ENCODE measurements at regions not wholly inside any gene's neighbourhood (a gene's known extent, or its start where the extent isn't known, plus 50 kb on each side); places are given as distances from the start of the nearest gene placed in this dataset.

GRCh38 chr5:20254748-20255147 is 266.7 kb upstream of the CDH18 start:
- ChIA-PET POLR2A (no interaction called here), CTCF (no interaction called here)
- intact Hi-C loops (cut with micrococcal nuclease): no loop called here
- Mint-ChIP-seq H3K4me1 (ENCODE audit: low read depth) (no peaks in the 10 kb centered on the region), H3K4me3 (no peak overlapping the region), H3K27ac (no peak overlapping the region), H3K27me3 (no peaks in the 10 kb centered on the region), H3K9me3 (peaks cover 23% of the 10 kb centered on the region), H3K36me3 (no peaks in the 10 kb centered on the region)
- DNase-seq: no peak

DNA sequence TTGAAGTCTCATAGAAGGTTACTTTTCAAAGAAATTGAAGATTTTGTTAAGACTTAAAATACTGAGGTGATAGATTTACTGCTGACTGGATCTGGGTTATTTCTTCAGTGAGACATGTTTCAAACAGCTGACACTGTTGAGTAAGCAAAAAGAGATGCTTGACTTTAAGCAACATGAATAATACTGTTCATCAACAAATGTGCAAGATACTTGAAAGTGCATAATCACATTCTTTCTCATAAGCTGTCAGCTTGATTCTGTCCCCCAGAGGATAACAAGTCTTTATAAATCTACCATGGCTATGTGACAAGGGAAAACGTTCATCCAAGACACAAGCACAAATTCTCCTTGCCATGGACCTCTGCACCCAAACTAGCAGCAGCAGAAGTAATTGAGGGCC is 260.1 kb upstream of the CDH18 start:
- ChIA-PET POLR2A (no interaction called here), CTCF (no interaction called here)
- DNase-seq: no peak
- no peaks in the 10 kb centered on the region for H3K36me3 Mint-ChIP-seq
- no peaks in the 10 kb centered on the region for H3K4me1 Mint-ChIP-seq (ENCODE audit: low read depth)
- no peaks in the 10 kb centered on the region for H3K27me3 Mint-ChIP-seq
- H3K9me3 Mint-ChIP-seq: peaks cover 20% of the 10 kb centered on the region
- H3K27ac Mint-ChIP-seq: no peak overlapping the region
- intact Hi-C loops (cut with micrococcal nuclease): no loop called here
- no peak overlapping the region for H3K4me3 Mint-ChIP-seq

DNA sequence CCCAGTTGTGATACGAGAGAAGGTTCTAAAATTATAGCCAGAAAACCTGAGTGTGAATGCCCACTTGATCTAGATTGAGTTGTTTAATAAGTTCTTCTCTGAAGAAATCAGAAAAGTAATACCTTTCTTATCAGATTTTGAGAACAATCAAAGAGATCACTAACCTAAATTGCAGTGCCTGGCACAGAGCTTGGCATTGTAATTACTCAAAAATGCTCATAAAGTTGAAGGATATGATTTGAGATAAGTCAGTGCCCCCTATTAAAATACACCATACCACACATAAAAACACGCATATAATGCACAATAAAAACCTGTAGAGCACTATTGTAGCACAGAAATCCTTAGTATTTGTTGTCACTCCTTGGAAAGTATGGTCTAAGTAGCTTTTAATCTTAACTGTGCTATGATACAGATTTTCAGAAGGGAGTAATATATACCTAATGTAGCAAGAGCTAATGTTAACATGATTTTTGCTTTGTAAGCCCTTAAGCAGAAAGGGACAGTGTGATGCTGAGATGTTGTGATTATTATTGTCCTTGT is 257.5 kb upstream of the CDH18 start:
- CTCF ChIA-PET: no interaction called here
- Mint-ChIP-seq H3K4me3 (no peak overlapping the region), H3K36me3 (no peaks in the 10 kb centered on the region), H3K9me3 (peaks cover 15% of the 10 kb centered on the region), H3K27ac (no peak overlapping the region), H3K27me3 (no peaks in the 10 kb centered on the region), H3K4me1 (ENCODE audit: low read depth) (no peaks in the 10 kb centered on the region)
- intact Hi-C loops (cut with micrococcal nuclease): no loop called here
- POLR2A ChIA-PET: no interaction called here
- no peak for DNase-seq

- ChIA-PET CTCF (no interaction called here), POLR2A (no interaction called here)
- intact Hi-C loops (cut with micrococcal nuclease): no loop called here
- no peak overlapping the region for H3K4me3 Mint-ChIP-seq
- H3K4me1 Mint-ChIP-seq (ENCODE audit: low read depth): no peaks in the 10 kb centered on the region
- DNase-seq: no peak
- no peaks in the 10 kb centered on the region for H3K27me3 Mint-ChIP-seq
- no peaks in the 10 kb centered on the region for H3K36me3 Mint-ChIP-seq
- H3K9me3 Mint-ChIP-seq: peaks cover 7% of the 10 kb centered on the region
- H3K27ac Mint-ChIP-seq: no peak overlapping the region
These were observed 253.4 kb upstream of the CDH18 start for GRCh38 chr5:20241351-20241750.

DNA sequence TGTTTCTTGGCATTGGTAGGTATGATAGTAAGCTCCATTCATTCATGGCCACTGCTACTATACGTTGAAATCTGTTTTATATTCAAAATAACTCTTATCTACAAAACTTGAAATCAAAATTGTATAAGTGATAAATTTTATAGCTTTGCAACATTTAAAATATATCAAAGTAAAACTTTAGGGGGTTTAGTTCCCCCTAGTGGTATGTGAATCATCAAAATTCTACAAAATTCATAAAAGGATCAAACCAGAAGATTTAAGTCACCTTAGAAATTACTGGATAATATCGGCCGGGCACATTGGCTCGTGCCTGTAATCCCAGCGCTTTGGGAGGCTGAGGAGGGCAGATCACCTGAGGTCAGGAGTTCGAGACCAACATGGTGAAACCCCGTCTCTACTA is 243.0 kb upstream of the CDH18 start:
- Mint-ChIP-seq H3K27me3 (no peaks in the 10 kb centered on the region), H3K4me3 (no peak overlapping the region), H3K27ac (no peak overlapping the region), H3K9me3 (peaks cover 20% of the 10 kb centered on the region), H3K4me1 (ENCODE audit: low read depth) (no peaks in the 10 kb centered on the region), H3K36me3 (no peaks in the 10 kb centered on the region)
- DNase-seq: no peak
- intact Hi-C loops (cut with micrococcal nuclease): no loop called here
- POLR2A ChIA-PET: no interaction called here
- CTCF ChIA-PET: no interaction called here

- no peak for DNase-seq
- Mint-ChIP-seq H3K27ac (no peak overlapping the region), H3K4me1 (ENCODE audit: low read depth) (no peaks in the 10 kb centered on the region), H3K27me3 (no peaks in the 10 kb centered on the region), H3K4me3 (no peak overlapping the region), H3K9me3 (peaks cover 21% of the 10 kb centered on the region), H3K36me3 (no peaks in the 10 kb centered on the region)
- intact Hi-C loops (cut with micrococcal nuclease): no loop called here
- ChIA-PET CTCF (no interaction called here), POLR2A (no interaction called here)
These were observed 242.0 kb upstream of the CDH18 start for GRCh38 chr5:20230010-20230409.

- POLR2A ChIA-PET: no interaction called here
- CTCF ChIA-PET: no interaction called here
These were observed 241.5 kb upstream of the CDH18 start for GRCh38 chr5:20229303-20230005.

DNA sequence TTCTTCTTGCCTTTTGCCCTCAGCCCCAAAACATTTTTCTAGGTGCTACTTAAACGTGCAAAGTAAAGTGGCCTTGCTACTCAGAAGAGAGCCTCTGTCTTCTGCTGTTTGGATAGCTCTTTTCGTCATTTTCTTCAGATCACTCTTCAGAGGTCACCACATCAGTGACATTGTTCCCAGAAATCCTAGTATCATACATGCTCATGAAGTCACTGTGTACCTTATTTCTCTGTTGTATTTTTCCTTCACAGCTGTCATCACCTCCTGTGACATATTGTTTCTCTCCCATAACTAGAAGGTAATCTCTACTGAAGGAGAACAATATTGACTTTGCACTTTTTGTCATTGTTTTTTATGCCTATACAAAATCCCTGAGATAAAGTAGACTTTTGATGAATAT is 237.0 kb upstream of the CDH18 start:
- POLR2A ChIA-PET: no interaction called here
- no peak for DNase-seq

More at GRCh38 chr5:20229303-20230005, 241.5 kb upstream of the CDH18 start:
- DNase-seq: no peak
- H3K36me3 Mint-ChIP-seq: no peaks in the 10 kb centered on the region
- no peaks in the 10 kb centered on the region for H3K4me1 Mint-ChIP-seq (ENCODE audit: low read depth)
- H3K27ac Mint-ChIP-seq: no peak overlapping the region
- intact Hi-C loops (cut with micrococcal nuclease): no loop called here
- H3K9me3 Mint-ChIP-seq: peaks cover 24% of the 10 kb centered on the region
- H3K4me3 Mint-ChIP-seq: no peak overlapping the region
- H3K27me3 Mint-ChIP-seq: no peaks in the 10 kb centered on the region

DNA sequence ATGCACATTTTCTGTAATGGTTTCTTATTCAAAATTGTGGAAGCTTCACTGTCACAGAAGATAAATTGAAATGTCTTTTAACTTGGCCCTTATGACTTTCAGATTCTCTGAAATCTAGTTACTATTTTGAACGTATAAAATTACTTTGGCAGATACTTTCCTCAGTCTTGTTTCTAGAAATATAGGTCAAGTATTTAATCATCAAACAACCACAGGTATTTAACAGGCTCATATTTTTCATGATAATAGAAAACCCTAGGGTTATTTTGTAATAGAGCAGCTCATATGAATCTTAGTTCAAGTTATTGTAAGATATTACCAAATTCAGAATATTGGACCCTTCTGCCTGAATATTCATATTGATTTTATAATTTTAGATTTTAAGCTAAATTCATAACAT is 236.0 kb upstream of the CDH18 start:
- Mint-ChIP-seq H3K36me3 (no peaks in the 10 kb centered on the region), H3K4me1 (ENCODE audit: low read depth) (no peaks in the 10 kb centered on the region), H3K4me3 (no peak overlapping the region), H3K9me3 (peaks cover 38% of the 10 kb centered on the region), H3K27ac (no peak overlapping the region), H3K27me3 (no peaks in the 10 kb centered on the region)
- DNase-seq: no peak
- intact Hi-C loops (cut with micrococcal nuclease): no loop called here
- ChIA-PET CTCF (no interaction called here), POLR2A (no interaction called here)

More for the DNA sequence above, 237.0 kb upstream of the CDH18 start:
- H3K27ac Mint-ChIP-seq: no peak overlapping the region
- intact Hi-C loops (cut with micrococcal nuclease): no loop called here
- no peaks in the 10 kb centered on the region for H3K4me1 Mint-ChIP-seq (ENCODE audit: low read depth)
- H3K36me3 Mint-ChIP-seq: no peaks in the 10 kb centered on the region
- CTCF ChIA-PET: no interaction called here
- no peak overlapping the region for H3K4me3 Mint-ChIP-seq
- H3K9me3 Mint-ChIP-seq: peaks cover 38% of the 10 kb centered on the region
- no peaks in the 10 kb centered on the region for H3K27me3 Mint-ChIP-seq

DNA sequence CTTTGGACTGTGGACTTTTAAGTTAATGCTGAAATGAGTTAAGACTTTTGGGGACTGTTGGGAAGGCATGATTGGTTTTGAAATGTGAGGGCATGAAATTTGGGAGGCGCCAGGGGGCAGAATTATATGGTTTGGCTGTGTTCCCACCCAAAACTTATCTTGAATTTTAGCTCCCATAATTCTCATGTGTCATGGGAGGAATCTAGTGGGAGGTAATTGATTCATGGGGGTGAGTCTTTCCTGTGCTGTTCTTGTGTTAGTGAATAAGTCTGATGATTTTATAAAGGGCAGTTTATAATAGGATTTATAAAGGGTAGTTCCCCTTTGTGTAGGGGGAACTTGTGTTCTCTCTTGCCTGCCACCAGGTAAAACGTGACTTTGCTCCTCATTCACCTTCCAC is 235.5 kb upstream of the CDH18 start:
- ChIA-PET CTCF (no interaction called here), POLR2A (no interaction called here)
- intact Hi-C loops (cut with micrococcal nuclease): no loop called here

GRCh38 chr5:20215257-20215656 is 227.3 kb upstream of the CDH18 start:
- intact Hi-C loops (cut with micrococcal nuclease): no loop called here
- Mint-ChIP-seq H3K9me3 (peaks cover 21% of the 10 kb centered on the region), H3K36me3 (no peaks in the 10 kb centered on the region), H3K27me3 (no peaks in the 10 kb centered on the region), H3K4me3 (no peak overlapping the region), H3K4me1 (ENCODE audit: low read depth) (no peaks in the 10 kb centered on the region), H3K27ac (no peak overlapping the region)
- POLR2A ChIA-PET: no interaction called here
- no peak for DNase-seq
- CTCF ChIA-PET: no interaction called here

More for the DNA sequence above, 235.5 kb upstream of the CDH18 start:
- no peaks in the 10 kb centered on the region for H3K36me3 Mint-ChIP-seq
- no peak overlapping the region for H3K4me3 Mint-ChIP-seq
- no peaks in the 10 kb centered on the region for H3K4me1 Mint-ChIP-seq (ENCODE audit: low read depth)
- no peaks in the 10 kb centered on the region for H3K27me3 Mint-ChIP-seq
- DNase-seq: no peak
- no peak overlapping the region for H3K27ac Mint-ChIP-seq
- H3K9me3 Mint-ChIP-seq: peaks cover 41% of the 10 kb centered on the region

DNA sequence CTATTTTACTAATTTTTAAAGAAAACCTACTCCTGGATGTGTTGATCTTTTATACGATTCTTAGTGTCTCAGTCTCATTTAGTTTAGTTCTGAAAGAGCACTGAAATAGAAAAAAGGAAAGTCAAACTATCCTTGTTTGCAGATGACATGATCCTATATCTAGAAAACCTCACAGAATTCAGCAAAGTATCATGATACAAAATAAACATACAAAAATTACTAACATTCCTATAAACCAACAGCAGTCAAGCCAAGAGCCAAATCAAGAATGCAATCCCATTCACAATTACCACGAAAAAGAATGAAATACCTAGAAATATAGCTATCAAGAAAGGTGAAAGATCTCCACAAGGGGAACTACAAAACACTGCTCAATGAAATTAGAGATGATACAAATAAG is 225.8 kb upstream of the CDH18 start:
- CTCF ChIA-PET: no interaction called here
- intact Hi-C loops (cut with micrococcal nuclease): no loop called here

DNA sequence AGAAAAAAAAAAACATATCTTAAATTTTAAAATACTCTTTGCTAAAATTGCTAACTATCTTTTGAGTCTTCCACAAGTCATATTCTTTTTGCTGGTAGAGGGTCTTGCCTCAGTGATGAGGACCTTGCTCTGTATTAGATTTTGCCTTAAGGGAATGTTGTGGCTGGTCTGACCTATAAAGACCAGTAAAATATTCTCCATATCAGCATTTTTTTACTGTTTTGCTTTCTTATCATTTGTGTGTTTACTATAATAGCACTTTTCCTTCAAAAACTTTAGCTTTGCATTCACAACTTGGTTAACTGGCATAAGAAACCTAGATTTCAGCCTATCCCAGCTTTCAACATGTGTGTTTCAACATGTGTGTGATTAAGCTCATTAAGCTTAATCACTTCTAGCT is 224.7 kb upstream of the CDH18 start:
- H3K27ac Mint-ChIP-seq: no peak overlapping the region
- intact Hi-C loops (cut with micrococcal nuclease): no loop called here
- CTCF ChIA-PET: no interaction called here

More for the DNA sequence above, 225.8 kb upstream of the CDH18 start:
- H3K4me1 Mint-ChIP-seq (ENCODE audit: low read depth): no peaks in the 10 kb centered on the region
- no peak overlapping the region for H3K27ac Mint-ChIP-seq
- DNase-seq: no peak
- POLR2A ChIA-PET: no interaction called here
- H3K4me3 Mint-ChIP-seq: no peak overlapping the region
- H3K27me3 Mint-ChIP-seq: no peaks in the 10 kb centered on the region
- H3K36me3 Mint-ChIP-seq: no peaks in the 10 kb centered on the region
- peaks cover 27% of the 10 kb centered on the region for H3K9me3 Mint-ChIP-seq

More for the DNA sequence above, 224.7 kb upstream of the CDH18 start:
- Mint-ChIP-seq H3K4me3 (no peak overlapping the region), H3K36me3 (no peaks in the 10 kb centered on the region), H3K9me3 (peaks cover 29% of the 10 kb centered on the region), H3K4me1 (ENCODE audit: low read depth) (no peaks in the 10 kb centered on the region), H3K27me3 (no peaks in the 10 kb centered on the region)
- no peak for DNase-seq
- POLR2A ChIA-PET: no interaction called here
